Small intestine (tissue), 7 donors: ENCODE measurements at regions not wholly inside any gene's neighbourhood (a gene's known extent, or its start where the extent isn't known, plus 50 kb on each side); places are given as distances from the start of the nearest gene placed in this dataset.
"Not testable (repeated sequence)": the region's sequence is repeated elsewhere in the genome, so short reads cannot be mapped to it uniquely, and the experiment has no call there.

Source experiments
- DNase-seq, 2 donors: peaks; one replicate each; pipeline versions ENCODE4 v3.0.0 to v3.0.0-alpha.2; 2013
- FAIRE-seq: peaks from 2 replicates; lab custom pipeline; 2012; peaks lifted over from hg19 to GRCh38; lab: Jason Lieb, UNC
- H3K27ac ChIP-seq, 3 donors: one replicate each; pipeline ENCODE4 v1.5.1; 2013; ENCODE audit warnings: low read length in 2 of 3, mild to moderate bottlenecking in 2 of 3, control low read depth in 1 of 3, inconsistent platforms in 1 of 3, low read depth in 1 of 3, moderate library complexity in 1 of 3
- H3K27me3 ChIP-seq, 3 donors: one replicate each; pipeline ENCODE4 v1.6.1; 2013; ENCODE audit warnings: low read length in 3 of 3, inconsistent platforms in 1 of 3; ENCODE audit not compliant: control insufficient read depth in 3 of 3, insufficient read depth in 3 of 3
- H3K36me3 ChIP-seq, 3 donors: one replicate each; pipeline ENCODE4 v1.6.1; 2013; ENCODE audit warnings: low read length in 3 of 3, inconsistent platforms in 1 of 3, low read depth in 1 of 3, mild to moderate bottlenecking in 1 of 3, moderate library complexity in 1 of 3; ENCODE audit not compliant: control insufficient read depth in 3 of 3, insufficient read depth in 2 of 3
- H3K4me1 ChIP-seq, 3 donors: one replicate each; pipeline ENCODE4 v1.6.1; 2013; ENCODE audit warnings: low read length in 2 of 3, inconsistent platforms in 1 of 3, low read depth in 1 of 3, mild to moderate bottlenecking in 1 of 3, moderate library complexity in 1 of 3; ENCODE audit not compliant: control insufficient read depth in 3 of 3, insufficient read depth in 2 of 3
- H3K4me3 ChIP-seq, 3 donors: one replicate each; pipeline ENCODE4 v1.5.1; 2013; ENCODE audit warnings: low read length in 3 of 3, control low read depth in 1 of 3, inconsistent platforms in 1 of 3, low read depth in 1 of 3, mild to moderate bottlenecking in 1 of 3, moderate library complexity in 1 of 3
- H3K9me3 ChIP-seq, 2 donors: one replicate each; pipeline ENCODE4 v1.6.1; 2013; ENCODE audit warnings: low read depth in 1 of 2, low read length in 1 of 2; ENCODE audit not compliant: control insufficient read depth in 2 of 2, insufficient read depth in 1 of 2
- WGBS, 3 donors: extraction: QIAGEN DNeasy Blood & Tissue Kit; methylation state at CpG; one replicate each; pipeline ENCODE4 v1.1.7; 2013; 5-methylcytosine and 5-hydroxymethylcytosine counted together
- donor health status: healthy with polysubstance abuse.
- donor health status: control.
- donor health status: control.
- donor health status: Bipolar disorder and iron deficiency.
- donor health status: healthy.

DNA sequence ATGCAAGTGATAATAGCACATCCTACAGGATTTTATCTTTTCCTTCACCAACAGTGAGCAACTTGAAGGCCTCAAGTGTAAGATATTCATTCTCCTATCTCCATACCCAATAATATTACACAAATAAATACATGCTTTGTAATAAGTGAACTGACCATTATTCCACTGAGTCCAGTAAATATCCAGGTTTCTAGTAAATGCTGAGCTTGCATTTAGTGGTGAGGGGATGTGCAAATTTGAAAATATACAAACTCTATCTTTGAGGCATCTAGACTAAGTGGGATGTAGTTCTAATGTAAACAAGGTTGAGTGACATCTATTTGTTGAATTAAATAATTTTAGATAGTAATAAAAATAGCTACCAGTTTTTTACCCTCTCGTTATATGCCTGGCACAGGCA lies 587.6 kb upstream of the IL12A start:
- H3K4me1 ChIP-seq: no peaks in the 10 kb centered on the region
- H3K4me3 ChIP-seq: no peak overlapping the region
- H3K36me3 ChIP-seq: no peaks in the 10 kb centered on the region
- 50 to 75% (median 64%) methylated on average over 1 of the region's 1 CpG for WGBS, 3 donors
- FAIRE-seq (no peak), DNase-seq (no peak)
- H3K27me3 ChIP-seq: no peaks in the 10 kb centered on the region
- no peak overlapping the region for H3K27ac ChIP-seq
- peaks cover 0 to 8% of the 10 kb centered on the region in 2 donors for H3K9me3 ChIP-seq

DNA sequence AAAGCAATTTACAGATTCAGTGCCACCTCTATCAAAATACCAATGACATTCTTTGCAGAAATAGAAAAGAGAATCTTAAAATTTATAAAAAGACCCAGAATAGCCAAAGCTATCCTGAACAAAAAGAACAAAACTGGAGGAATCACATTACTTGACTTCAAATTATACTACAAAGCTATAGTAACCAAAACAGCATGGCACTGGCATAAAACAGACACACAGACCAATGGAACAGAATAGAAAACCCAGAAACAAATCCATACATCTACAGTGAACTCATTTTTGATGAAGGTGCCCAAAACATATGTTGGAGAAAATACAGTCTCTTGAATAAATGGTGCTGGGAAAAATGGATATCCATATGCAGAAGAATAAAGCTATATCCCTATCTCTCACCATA lies 578.9 kb upstream of the IL12A start:
- not testable (repeated sequence) for H3K4me1 ChIP-seq, H3K4me3 ChIP-seq, FAIRE-seq, H3K36me3 ChIP-seq, H3K27ac ChIP-seq, H3K9me3 ChIP-seq, H3K27me3 ChIP-seq, DNase-seq

DNA sequence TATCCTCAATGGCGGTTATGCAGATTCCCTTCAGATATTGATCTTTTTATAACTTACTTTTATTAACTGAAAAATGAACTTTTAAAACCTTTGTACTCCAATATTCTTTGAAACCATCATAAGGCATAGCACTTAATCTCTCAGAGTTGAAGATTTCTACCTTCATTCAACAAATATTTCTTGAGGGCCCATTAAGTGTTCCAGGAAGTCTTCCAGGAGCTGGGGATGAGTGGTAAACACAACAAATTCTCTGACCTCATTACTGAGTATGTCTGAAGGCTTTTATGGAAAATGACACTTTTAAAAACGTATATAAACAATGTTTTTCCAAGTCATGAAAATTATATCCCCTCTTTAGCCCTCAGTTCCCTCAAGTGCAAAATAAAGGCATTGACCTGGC lies 575.3 kb upstream of the IL12A start:
- no peak overlapping the region for H3K27ac ChIP-seq
- FAIRE-seq: no peak
- H3K9me3 ChIP-seq: no peaks in the 10 kb centered on the region
- H3K36me3 ChIP-seq: no peaks in the 10 kb centered on the region
- 53 to 58% (median 53%) methylated on average over 2 of the region's 2 CpGs for WGBS, 3 donors
- DNase-seq: no peak
- no peaks in the 10 kb centered on the region for H3K4me1 ChIP-seq
- no peaks in the 10 kb centered on the region for H3K27me3 ChIP-seq
- no peak overlapping the region for H3K4me3 ChIP-seq

DNA sequence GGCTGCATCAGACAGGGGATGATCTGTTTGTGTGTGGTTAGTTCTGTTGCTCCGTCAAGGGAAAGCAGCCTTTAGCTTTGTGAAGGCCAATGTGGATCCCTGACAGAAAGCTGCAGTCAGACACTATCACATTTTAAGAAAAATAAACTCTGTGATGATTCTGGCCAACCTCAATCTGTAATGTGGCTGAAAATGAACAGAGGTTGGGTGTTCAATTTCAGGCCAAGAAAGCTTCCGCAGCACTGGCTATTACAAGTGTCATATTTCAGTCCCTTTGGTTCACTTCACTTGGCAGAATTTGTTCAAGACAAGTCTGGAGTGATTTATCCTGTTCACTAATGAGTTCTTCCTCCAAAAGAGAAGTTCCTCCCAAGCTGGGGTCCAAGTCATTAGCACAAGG lies 571.8 kb upstream of the IL12A start:
- DNase-seq (no peak), FAIRE-seq (no peak)
- H3K36me3 ChIP-seq: no peaks in the 10 kb centered on the region
- H3K4me1 ChIP-seq: no peaks in the 10 kb centered on the region
- H3K4me3 ChIP-seq: no peak overlapping the region
- no peak overlapping the region for H3K27ac ChIP-seq
- H3K9me3 ChIP-seq: no peaks in the 10 kb centered on the region
- no peaks in the 10 kb centered on the region for H3K27me3 ChIP-seq
- WGBS, 3 donors: 55 to 75% (median 74%) methylated on average over 2 of the region's 2 CpGs

DNA sequence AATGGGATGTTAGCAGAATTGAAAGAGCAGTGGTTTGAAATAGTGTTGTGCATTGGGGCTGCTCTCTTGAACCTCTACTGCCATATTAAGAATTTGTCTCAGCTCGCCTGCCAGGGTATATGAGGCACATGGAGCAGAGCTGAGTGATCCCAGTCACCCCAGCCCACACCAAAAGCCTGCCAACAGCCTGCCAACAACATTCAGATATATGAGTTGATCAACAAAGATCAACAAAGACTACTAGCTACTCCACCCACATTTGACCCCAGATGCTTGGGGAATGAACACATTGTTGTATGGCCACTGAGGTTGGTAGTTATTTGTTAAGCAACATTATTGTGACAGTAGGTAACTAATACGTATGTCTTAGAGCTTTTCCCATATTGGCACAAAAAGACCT lies 570.9 kb upstream of the IL12A start:
- WGBS, 3 donors: 61 to 71% (median 62%) methylated on average over 2 of the region's 2 CpGs
- Histone ChIP-seq H3K4me3 (no peak overlapping the region), H3K27ac (no peak overlapping the region), H3K9me3 (no peaks in the 10 kb centered on the region), H3K36me3 (no peaks in the 10 kb centered on the region), H3K27me3 (no peaks in the 10 kb centered on the region), H3K4me1 (no peaks in the 10 kb centered on the region)
- FAIRE-seq (no peak), DNase-seq (no peak)

DNA sequence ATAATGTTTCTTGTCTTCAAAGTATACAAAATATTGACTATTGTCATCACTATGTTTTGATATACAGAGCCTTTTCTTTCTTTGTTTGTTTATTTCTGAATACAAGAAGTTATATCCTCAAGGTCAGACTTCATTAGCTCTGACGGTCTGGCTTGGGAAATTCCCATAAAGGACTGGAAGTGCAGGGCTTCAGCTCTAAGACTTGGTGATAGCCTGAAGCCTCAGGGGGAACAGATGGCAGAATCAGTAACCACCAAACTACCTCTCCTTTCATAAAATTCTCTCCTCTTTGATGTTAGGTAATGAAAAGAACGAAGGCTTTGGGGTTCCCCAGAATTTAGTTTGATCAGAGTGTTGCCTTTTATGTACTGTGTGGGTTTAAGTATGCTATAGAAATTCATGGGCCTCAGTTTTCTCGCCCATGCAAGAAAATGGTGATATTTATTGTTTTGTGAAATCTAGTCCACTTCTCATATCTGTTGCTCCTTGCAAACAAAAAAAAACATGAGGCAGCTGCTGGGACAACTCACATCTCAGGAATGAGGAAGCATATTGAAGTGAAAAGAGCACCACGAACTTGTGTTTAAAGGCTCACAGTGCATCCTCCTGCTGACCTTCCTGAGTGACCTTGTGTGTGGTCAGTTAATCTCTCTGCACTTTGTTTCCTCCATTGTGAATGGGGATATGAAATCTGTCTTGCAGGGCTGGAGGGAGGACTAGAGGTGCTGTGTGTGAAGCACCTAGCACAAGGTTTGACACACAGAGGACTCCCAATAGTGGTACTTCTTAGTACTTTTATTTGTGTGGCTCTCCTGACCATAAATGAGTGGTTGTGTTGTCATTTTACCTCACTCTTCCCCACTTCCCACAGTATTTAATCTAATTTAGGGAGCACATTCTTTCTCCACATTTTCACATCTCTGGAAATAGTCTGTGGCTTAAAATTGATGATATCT lies 569.8 kb upstream of the IL12A start:
- FAIRE-seq (no peak), DNase-seq (no peak)
- H3K4me1 ChIP-seq: no peaks in the 10 kb centered on the region
- WGBS, 3 donors: 30 to 48% (median 35%) methylated on average over 4 of the region's 4 CpGs
- no peak overlapping the region for H3K27ac ChIP-seq
- no peaks in the 10 kb centered on the region for H3K36me3 ChIP-seq
- no peaks in the 10 kb centered on the region for H3K9me3 ChIP-seq
- no peaks in the 10 kb centered on the region for H3K27me3 ChIP-seq
- H3K4me3 ChIP-seq: no peak overlapping the region

DNA sequence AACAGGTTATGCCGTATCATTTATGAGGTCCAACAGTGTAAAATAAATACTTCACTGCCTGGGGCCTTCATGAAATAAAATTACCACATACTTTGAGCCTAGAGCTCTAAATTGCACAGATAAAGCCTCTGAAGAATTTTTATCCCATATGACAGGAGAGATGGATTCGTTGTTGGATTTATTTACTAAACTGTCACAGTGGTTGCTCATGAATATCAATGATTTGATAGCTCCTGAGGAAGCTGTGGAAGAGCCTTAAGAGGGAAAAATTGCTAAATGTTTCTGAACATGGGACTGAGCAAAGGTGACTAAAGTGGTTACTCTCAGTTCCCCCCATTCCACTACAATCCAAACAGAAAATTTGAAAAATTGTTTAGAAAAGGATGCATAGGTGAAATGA lies 558.9 kb upstream of the IL12A start:
- WGBS, 3 donors: 38 to 57% (median 50%) methylated on average over 2 of the region's 2 CpGs
- FAIRE-seq: no peak

DNA sequence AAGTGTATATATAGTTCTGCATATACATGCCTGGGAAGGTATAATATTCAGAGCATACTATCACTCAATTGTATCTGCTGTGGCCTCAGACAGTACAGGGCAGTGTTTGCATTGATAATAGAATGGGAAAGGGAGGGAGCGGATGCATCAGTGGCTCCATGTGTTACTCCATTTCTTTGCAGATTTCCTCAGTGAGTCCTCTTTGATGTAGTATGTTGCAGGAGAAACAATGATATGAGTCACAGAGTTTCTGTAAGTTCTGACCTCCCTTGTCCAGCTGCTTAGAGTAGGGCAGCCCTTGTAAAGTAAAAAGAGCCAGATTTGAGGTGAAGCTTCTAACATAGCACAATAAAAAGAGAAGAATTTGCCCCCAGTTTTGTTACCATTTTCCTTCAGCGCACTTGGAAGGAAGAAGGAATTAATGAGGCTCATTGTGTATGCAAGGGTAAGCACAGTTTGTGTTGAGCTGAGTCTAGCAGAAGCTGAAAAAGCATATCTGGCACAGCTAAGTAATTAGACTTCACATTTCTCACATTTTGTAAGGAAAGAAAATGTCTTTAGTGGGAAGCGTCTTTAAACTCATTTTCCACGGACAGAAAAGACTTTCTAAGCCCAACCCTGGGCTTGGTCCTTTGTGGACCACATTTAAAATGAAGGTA lies 555.8 kb upstream of the IL12A start:
- Histone ChIP-seq H3K27me3 (no peaks in the 10 kb centered on the region), H3K4me3 (no peak overlapping the region), H3K27ac (no peak overlapping the region), H3K4me1 (no peaks in the 10 kb centered on the region), H3K9me3 (no peaks in the 10 kb centered on the region), H3K36me3 (no peaks in the 10 kb centered on the region)
- no peak for FAIRE-seq
- WGBS, 3 donors: 80 to 86% (median 84%) methylated on average over 4 of the region's 4 CpGs
- no peak for DNase-seq

More for the DNA sequence above, 558.9 kb upstream of the IL12A start:
- no peaks in the 10 kb centered on the region for H3K27me3 ChIP-seq
- H3K9me3 ChIP-seq: no peaks in the 10 kb centered on the region
- no peak overlapping the region for H3K27ac ChIP-seq
- H3K36me3 ChIP-seq: no peaks in the 10 kb centered on the region
- H3K4me1 ChIP-seq: no peaks in the 10 kb centered on the region
- H3K4me3 ChIP-seq: no peak overlapping the region
- no peak for DNase-seq
